HFF-Myc (cell line): ENCODE measurements at regions not wholly inside any gene's neighbourhood (a gene's known extent, or its start where the extent isn't known, plus 50 kb on each side); places are given as distances from the start of the nearest gene placed in this dataset.

ENCODE experiments used
- DNase-seq: peaks from one replicate; pipeline ENCODE4 v3.0.0-alpha.2; 2011; ENCODE audit warnings: low read depth; ENCODE audit errors: extremely low read depth
- H3K4me3 ChIP-seq: replicated peaks from 2 replicates; pipeline ENCODE4 v1.5.1; 2011; ENCODE audit warnings: low read depth, mild to moderate bottlenecking, control low read depth, low read length
- TF ChIP-seq, protein P1 (sequence below): IDR thresholded peaks from 2 replicates; pipeline ENCODE4 v1.5.1; 2012; ENCODE audit warnings: mild to moderate bottlenecking, low read depth, low read length, control low read depth; ENCODE audit errors: missing control alignments

- no peak overlapping the region for H3K4me3 ChIP-seq
- DNase-seq: no peak
- TF ChIP-seq, protein P1, sequence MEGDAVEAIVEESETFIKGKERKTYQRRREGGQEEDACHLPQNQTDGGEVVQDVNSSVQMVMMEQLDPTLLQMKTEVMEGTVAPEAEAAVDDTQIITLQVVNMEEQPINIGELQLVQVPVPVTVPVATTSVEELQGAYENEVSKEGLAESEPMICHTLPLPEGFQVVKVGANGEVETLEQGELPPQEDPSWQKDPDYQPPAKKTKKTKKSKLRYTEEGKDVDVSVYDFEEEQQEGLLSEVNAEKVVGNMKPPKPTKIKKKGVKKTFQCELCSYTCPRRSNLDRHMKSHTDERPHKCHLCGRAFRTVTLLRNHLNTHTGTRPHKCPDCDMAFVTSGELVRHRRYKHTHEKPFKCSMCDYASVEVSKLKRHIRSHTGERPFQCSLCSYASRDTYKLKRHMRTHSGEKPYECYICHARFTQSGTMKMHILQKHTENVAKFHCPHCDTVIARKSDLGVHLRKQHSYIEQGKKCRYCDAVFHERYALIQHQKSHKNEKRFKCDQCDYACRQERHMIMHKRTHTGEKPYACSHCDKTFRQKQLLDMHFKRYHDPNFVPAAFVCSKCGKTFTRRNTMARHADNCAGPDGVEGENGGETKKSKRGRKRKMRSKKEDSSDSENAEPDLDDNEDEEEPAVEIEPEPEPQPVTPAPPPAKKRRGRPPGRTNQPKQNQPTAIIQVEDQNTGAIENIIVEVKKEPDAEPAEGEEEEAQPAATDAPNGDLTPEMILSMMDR: no peak
Measured at GRCh38 chr7:155919391-155920067, 107.3 kb upstream of the SHH start.

DNA sequence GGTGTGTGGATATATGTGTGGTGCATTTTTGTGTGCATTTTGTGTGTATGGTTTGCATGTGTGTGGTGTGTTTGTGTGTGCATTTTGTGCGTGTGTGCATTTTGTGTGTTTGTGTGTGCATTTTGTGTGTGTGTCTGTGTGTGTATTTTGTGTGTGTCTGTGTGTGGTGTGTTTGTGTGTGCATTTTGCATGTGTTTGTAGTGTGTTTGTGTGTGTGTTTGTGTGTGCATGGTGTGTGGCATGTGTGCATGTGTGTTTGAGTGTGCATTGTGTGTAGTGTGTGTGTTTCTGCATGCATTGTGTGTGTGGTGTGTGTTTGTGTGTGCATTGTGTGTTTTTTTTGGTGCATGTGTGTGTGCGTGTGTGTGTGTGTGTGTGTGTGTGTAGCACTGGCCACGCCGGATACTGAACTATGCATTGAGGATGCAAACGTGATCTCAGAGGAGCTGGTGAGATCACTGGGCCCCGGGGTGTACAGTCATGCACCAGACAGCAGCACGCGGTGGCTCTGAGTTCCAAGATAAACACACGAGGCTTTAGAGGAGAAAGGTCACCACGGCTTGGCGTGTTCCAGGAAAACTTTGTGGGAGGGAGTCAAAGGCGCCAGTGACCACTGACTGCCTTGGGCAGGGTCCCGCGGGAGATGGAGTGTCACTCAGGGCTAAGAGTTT is 106.6 kb upstream of the SHH start:
- DNase-seq: no peak
- no peak overlapping the region for H3K4me3 ChIP-seq
- TF ChIP-seq, protein P1: no peak

- H3K4me3 ChIP-seq: no peak overlapping the region
- DNase-seq: no peak
- TF ChIP-seq, protein P1: no peak
Measured at GRCh38 chr7:155917836-155918430, 105.7 kb upstream of the SHH start.

DNA sequence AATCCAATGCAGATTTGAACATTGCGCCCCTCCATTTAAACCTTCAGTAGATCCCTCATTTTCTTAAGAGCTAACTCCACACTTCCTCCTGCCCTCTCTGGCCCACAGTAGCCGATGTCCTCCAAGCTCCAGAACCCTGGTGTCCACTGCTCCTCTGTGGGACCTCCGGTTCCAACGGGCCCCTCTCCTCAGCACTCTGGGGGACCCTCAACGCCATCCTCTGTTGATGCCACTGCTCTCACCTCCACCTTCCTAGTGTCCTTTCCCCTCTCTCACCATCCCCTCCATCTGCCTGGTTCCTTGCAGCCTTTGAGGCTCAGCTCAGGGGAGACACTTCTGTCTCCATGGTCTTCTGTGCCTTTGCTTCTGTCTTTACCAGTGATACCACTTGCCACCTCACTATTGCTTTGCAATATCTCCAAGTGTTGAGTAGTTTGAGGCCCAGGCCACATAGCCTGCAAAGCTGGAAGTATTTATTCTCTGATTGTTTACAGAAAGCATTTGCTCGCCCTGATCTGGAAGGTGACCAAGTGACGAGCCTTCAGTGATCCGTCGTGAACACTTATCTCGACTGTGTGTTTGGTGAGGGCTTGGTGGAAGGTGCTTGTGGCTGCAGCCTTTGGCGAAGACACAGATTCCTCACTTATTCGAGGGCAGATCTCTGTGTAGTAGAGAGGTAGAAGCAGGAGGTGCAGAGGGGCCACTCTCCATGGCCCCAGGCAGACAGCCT is 104.8 kb upstream of the SHH start:
- TF ChIP-seq, protein P1: no peak
- no peak overlapping the region for H3K4me3 ChIP-seq
- no peak for DNase-seq

DNA sequence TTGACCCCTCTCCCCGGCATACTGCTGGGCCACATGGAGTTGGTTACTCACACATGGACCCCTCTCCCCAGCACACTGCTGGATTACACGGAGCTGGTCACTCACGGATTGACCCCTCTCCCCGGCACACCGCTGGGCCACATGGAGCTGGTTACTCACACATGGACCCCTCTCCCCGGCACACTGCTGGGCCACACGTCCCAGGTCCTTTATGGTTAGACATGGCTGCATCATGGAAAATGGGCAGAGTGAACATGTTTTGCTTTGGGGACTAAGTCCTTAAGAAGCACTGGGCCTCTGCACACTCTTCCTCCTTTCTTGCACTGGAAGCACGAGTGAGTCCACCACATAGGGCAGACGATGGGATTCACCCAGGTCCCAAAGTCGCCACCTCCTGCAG is 102.1 kb upstream of the SHH start:
- TF ChIP-seq, protein P1: no peak
- H3K4me3 ChIP-seq: no peak overlapping the region
- DNase-seq: no peak

- TF ChIP-seq, protein P1: no peak
Measured at GRCh38 chr7:155913719-155914118, 101.5 kb upstream of the SHH start.

More at GRCh38 chr7:155913719-155914118, 101.5 kb upstream of the SHH start:
- DNase-seq: no peak
- no peak overlapping the region for H3K4me3 ChIP-seq
